GM23338 (cell line): ENCODE measurements at regions not wholly inside any gene's neighbourhood (a gene's known extent, or its start where the extent isn't known, plus 50 kb on each side); places are given as distances from the start of the nearest gene placed in this dataset.
A peak's percentile ranks its signal among the peaks of the same experiment; 100 is the strongest.

ENCODE experiments used
- ATAC-seq: fragments of 200-7000 bp; cut with Tn5 transposase; 3 replicates; pipeline ENCODE4 v1.9.1; 2020
- DNase-seq: peaks from one replicate; pipeline ENCODE4 v3.0.0-alpha.2; 2015; ENCODE audit warnings: low spot score
- H2AFZ ChIP-seq: fragments of 200-600 bp; sonication (generic); 2 replicates; pipeline ENCODE4 v1.8.0; 2016; ENCODE audit warnings: antibody characterized with exemption, mild to moderate bottlenecking, moderate library complexity
- H3F3A ChIP-seq: fragments of 200-600 bp; sonication (generic); replicated peaks from 2 replicates; pipeline ENCODE4 v1.8.0; 2017; ENCODE audit warnings: antibody characterized with exemption, mixed run types, low read depth
- H3K27ac ChIP-seq: fragments of 200-600 bp; sonication (generic); 2 replicates; pipeline ENCODE4 v1.6.1; 2016; ENCODE audit warnings: low read depth
- H3K27me3 ChIP-seq: fragments of 200-600 bp; sonication (generic); 2 replicates; pipeline ENCODE4 v1.8.0; 2016; ENCODE audit warnings: mild to moderate bottlenecking, mixed run types, moderate library complexity; ENCODE audit not compliant: insufficient read depth
- H3K36me3 ChIP-seq: fragments of 200-600 bp; sonication (generic); 2 replicates; pipeline ENCODE4 v1.8.0; 2016; ENCODE audit warnings: mild to moderate bottlenecking; ENCODE audit not compliant: insufficient read depth
- H3K4me1 ChIP-seq: fragments of 200-600 bp; sonication (generic); 2 replicates; pipeline ENCODE4 v1.8.0; 2016; ENCODE audit warnings: mild to moderate bottlenecking, moderate library complexity; ENCODE audit not compliant: insufficient read depth
- H3K4me2 ChIP-seq: fragments of 200-600 bp; sonication (generic); 2 replicates; pipeline ENCODE4 v1.7.1; 2017; ENCODE audit warnings: mixed run types
- H3K4me3 ChIP-seq: fragments of 200-600 bp; sonication (generic); 2 replicates; pipeline ENCODE4 v1.6.1; 2016; ENCODE audit warnings: mixed run types
- H3K79me2 ChIP-seq: fragments of 200-600 bp; sonication (generic); replicated peaks from 2 replicates; pipeline ENCODE4 v1.8.0; 2017; ENCODE audit warnings: mild to moderate bottlenecking; ENCODE audit not compliant: insufficient read depth
- H3K9me2 ChIP-seq: fragments of 200-600 bp; sonication (generic); 2 replicates; pipeline ENCODE4 v1.8.0; 2017; ENCODE audit not compliant: insufficient read depth
- H4K20me1 ChIP-seq: fragments of 200-600 bp; sonication (generic); replicated peaks from 2 replicates; pipeline ENCODE4 v1.8.0; 2017; ENCODE audit warnings: mild to moderate bottlenecking; ENCODE audit not compliant: insufficient read depth
- H3K27ac Mint-ChIP-seq: 2 replicates; pipeline ENCODE4 v1.8.0; 2020; ENCODE audit warnings: inconsistent platforms, mild to moderate bottlenecking, moderate library complexity, mixed read lengths
- H3K27me3 Mint-ChIP-seq: 3 replicates; pipeline ENCODE4 v1.8.0; 2022; ENCODE audit warnings: low read depth, mild to moderate bottlenecking, moderate library complexity, mixed read lengths, inconsistent platforms; ENCODE audit not compliant: insufficient read depth, poor library complexity
- H3K36me3 Mint-ChIP-seq: 3 replicates; pipeline ENCODE4 v1.8.0; 2021; ENCODE audit warnings: low read depth, mild to moderate bottlenecking, inconsistent platforms, moderate library complexity, mixed read lengths
- H3K4me1 Mint-ChIP-seq: 3 replicates; pipeline ENCODE4 v1.8.0; 2020; ENCODE audit warnings: mild to moderate bottlenecking, inconsistent platforms, mixed read lengths
- H3K4me3 Mint-ChIP-seq: 3 replicates; pipeline ENCODE4 v1.8.0; 2021; ENCODE audit warnings: moderate library complexity, mild to moderate bottlenecking, inconsistent platforms, mixed read lengths
- H3K9me3 Mint-ChIP-seq: 3 replicates; pipeline ENCODE4 v1.8.0; 2020; ENCODE audit warnings: moderate library complexity, mild to moderate bottlenecking, inconsistent platforms, mixed read lengths
- EZH2 ChIP-seq: fragments of 200-600 bp; sonication (generic); IDR thresholded peaks from one replicate; pipeline ENCODE4 v1.8.0; 2017; ENCODE audit warnings: antibody characterized with exemption, mild to moderate bottlenecking, low read depth; ENCODE audit not compliant: unreplicated experiment
- JUNB ChIP-seq: IDR thresholded peaks from one replicate; pipeline ENCODE4 v1.6.1; 2016; ENCODE audit warnings: antibody characterized with exemption; ENCODE audit not compliant: unreplicated experiment
- NANOG ChIP-seq: IDR thresholded peaks from 2 replicates; pipeline ENCODE4 v1.6.1; 2016; ENCODE audit warnings: antibody characterized with exemption, borderline replicate concordance
- POLR2AphosphoS5 ChIP-seq: IDR thresholded peaks from 2 replicates; pipeline ENCODE4 v1.6.1; 2016; ENCODE audit warnings: antibody characterized with exemption, low read depth
- ZNF114 ChIP-seq: fragments of 250-450 bp; sonication (Bioruptor Pico); IDR thresholded peaks from 2 replicates; pipeline ENCODE4 v1.5.0; 2020; ENCODE audit warnings: mild to moderate bottlenecking, moderate library complexity
- ZNF331 ChIP-seq: fragments of 250-450 bp; sonication (Bioruptor Pico); IDR thresholded peaks from 2 replicates; pipeline ENCODE4 v1.5.0; 2020; ENCODE audit warnings: low read depth, mild to moderate bottlenecking, moderate library complexity
- TF ChIP-seq, protein P1 (sequence below): IDR thresholded peaks from one replicate; pipeline ENCODE4 v1.6.1; 2018; ENCODE audit warnings: antibody characterized with exemption; ENCODE audit not compliant: unreplicated experiment
- TF ChIP-seq, protein P2 (sequence below), 2 experiments: fragments of 200-600 bp in 1 of 2; sonication (generic) in 1 of 2; conservative IDR thresholded peaks; 2 replicates each; pipeline versions ENCODE4 v1.5.1 to v1.6.1; 2016 to 2017; ENCODE audit warnings: antibody characterized with exemption in 2 of 2, low read depth in 2 of 2, mild to moderate bottlenecking in 2 of 2, moderate library complexity in 1 of 2
- TF ChIP-seq, protein P3 (sequence below): fragments of 250-450 bp; sonication (Bioruptor Pico); IDR thresholded peaks from 2 replicates; pipeline ENCODE4 v1.5.0; 2020; ENCODE audit warnings: mild to moderate bottlenecking, moderate library complexity
- TF ChIP-seq, protein P4 (sequence below): IDR thresholded peaks from 2 replicates; pipeline ENCODE4 v1.6.1; 2016; ENCODE audit warnings: antibody characterized with exemption

DNA sequence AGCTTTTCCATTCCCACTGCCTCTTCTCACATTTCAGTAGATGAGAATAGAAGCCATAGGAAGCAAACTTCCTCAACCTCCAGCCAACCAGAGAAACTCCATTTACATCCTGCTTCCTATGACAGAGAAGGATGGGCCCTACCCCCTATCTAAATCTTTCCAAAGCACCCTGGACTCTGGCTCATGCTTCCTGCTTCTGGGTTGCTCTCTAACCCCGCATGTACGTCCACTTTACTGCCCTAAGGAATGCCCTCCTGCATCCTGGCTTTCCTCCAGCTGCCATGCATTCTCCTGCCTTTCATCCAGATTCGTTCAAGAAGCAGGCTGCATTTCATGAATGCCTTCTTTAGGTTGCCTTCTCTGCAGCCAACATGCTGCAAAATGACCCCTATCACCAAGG, 91.9 kb downstream of the FAM217A start (continued):
- TF ChIP-seq, protein P1, sequence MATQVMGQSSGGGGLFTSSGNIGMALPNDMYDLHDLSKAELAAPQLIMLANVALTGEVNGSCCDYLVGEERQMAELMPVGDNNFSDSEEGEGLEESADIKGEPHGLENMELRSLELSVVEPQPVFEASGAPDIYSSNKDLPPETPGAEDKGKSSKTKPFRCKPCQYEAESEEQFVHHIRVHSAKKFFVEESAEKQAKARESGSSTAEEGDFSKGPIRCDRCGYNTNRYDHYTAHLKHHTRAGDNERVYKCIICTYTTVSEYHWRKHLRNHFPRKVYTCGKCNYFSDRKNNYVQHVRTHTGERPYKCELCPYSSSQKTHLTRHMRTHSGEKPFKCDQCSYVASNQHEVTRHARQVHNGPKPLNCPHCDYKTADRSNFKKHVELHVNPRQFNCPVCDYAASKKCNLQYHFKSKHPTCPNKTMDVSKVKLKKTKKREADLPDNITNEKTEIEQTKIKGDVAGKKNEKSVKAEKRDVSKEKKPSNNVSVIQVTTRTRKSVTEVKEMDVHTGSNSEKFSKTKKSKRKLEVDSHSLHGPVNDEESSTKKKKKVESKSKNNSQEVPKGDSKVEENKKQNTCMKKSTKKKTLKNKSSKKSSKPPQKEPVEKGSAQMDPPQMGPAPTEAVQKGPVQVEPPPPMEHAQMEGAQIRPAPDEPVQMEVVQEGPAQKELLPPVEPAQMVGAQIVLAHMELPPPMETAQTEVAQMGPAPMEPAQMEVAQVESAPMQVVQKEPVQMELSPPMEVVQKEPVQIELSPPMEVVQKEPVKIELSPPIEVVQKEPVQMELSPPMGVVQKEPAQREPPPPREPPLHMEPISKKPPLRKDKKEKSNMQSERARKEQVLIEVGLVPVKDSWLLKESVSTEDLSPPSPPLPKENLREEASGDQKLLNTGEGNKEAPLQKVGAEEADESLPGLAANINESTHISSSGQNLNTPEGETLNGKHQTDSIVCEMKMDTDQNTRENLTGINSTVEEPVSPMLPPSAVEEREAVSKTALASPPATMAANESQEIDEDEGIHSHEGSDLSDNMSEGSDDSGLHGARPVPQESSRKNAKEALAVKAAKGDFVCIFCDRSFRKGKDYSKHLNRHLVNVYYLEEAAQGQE: no peak
- TF ChIP-seq, protein P2, sequence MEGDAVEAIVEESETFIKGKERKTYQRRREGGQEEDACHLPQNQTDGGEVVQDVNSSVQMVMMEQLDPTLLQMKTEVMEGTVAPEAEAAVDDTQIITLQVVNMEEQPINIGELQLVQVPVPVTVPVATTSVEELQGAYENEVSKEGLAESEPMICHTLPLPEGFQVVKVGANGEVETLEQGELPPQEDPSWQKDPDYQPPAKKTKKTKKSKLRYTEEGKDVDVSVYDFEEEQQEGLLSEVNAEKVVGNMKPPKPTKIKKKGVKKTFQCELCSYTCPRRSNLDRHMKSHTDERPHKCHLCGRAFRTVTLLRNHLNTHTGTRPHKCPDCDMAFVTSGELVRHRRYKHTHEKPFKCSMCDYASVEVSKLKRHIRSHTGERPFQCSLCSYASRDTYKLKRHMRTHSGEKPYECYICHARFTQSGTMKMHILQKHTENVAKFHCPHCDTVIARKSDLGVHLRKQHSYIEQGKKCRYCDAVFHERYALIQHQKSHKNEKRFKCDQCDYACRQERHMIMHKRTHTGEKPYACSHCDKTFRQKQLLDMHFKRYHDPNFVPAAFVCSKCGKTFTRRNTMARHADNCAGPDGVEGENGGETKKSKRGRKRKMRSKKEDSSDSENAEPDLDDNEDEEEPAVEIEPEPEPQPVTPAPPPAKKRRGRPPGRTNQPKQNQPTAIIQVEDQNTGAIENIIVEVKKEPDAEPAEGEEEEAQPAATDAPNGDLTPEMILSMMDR (conservative IDR thresholded peaks at IDR 0.05; ENCODE audit: low read depth in 2 of 2): no peak
- no peak for TF ChIP-seq ZNF114 (CRISPR knock-in tag)

DNA sequence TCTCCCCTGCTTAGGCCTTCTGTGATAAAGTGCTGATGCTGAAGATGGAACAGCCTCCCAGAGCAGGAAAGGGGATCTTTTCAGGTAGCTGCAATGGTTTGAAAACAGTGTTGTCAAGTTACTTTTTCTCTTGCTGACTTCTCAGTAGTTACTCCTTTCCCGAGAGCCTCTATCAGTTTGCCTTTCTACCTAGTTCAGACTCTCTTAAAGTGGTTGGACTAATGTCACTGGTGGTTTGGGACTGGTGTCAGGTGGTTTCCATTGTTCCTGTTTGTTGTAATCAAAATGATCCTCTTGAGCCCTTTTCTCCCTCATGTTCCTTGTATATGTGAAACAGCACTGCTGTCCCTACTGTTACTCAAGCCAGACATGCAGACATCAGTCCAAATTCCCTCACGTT, 91.4 kb downstream of the FAM217A start:
- H3K9me3 Mint-ChIP-seq: no peaks in the 10 kb centered on the region; the same call in 2 of the 3 replicates
- no peak for TF ChIP-seq NANOG
- TF ChIP-seq ZNF114 (CRISPR knock-in tag): no peak
- TF ChIP-seq, protein P3, sequence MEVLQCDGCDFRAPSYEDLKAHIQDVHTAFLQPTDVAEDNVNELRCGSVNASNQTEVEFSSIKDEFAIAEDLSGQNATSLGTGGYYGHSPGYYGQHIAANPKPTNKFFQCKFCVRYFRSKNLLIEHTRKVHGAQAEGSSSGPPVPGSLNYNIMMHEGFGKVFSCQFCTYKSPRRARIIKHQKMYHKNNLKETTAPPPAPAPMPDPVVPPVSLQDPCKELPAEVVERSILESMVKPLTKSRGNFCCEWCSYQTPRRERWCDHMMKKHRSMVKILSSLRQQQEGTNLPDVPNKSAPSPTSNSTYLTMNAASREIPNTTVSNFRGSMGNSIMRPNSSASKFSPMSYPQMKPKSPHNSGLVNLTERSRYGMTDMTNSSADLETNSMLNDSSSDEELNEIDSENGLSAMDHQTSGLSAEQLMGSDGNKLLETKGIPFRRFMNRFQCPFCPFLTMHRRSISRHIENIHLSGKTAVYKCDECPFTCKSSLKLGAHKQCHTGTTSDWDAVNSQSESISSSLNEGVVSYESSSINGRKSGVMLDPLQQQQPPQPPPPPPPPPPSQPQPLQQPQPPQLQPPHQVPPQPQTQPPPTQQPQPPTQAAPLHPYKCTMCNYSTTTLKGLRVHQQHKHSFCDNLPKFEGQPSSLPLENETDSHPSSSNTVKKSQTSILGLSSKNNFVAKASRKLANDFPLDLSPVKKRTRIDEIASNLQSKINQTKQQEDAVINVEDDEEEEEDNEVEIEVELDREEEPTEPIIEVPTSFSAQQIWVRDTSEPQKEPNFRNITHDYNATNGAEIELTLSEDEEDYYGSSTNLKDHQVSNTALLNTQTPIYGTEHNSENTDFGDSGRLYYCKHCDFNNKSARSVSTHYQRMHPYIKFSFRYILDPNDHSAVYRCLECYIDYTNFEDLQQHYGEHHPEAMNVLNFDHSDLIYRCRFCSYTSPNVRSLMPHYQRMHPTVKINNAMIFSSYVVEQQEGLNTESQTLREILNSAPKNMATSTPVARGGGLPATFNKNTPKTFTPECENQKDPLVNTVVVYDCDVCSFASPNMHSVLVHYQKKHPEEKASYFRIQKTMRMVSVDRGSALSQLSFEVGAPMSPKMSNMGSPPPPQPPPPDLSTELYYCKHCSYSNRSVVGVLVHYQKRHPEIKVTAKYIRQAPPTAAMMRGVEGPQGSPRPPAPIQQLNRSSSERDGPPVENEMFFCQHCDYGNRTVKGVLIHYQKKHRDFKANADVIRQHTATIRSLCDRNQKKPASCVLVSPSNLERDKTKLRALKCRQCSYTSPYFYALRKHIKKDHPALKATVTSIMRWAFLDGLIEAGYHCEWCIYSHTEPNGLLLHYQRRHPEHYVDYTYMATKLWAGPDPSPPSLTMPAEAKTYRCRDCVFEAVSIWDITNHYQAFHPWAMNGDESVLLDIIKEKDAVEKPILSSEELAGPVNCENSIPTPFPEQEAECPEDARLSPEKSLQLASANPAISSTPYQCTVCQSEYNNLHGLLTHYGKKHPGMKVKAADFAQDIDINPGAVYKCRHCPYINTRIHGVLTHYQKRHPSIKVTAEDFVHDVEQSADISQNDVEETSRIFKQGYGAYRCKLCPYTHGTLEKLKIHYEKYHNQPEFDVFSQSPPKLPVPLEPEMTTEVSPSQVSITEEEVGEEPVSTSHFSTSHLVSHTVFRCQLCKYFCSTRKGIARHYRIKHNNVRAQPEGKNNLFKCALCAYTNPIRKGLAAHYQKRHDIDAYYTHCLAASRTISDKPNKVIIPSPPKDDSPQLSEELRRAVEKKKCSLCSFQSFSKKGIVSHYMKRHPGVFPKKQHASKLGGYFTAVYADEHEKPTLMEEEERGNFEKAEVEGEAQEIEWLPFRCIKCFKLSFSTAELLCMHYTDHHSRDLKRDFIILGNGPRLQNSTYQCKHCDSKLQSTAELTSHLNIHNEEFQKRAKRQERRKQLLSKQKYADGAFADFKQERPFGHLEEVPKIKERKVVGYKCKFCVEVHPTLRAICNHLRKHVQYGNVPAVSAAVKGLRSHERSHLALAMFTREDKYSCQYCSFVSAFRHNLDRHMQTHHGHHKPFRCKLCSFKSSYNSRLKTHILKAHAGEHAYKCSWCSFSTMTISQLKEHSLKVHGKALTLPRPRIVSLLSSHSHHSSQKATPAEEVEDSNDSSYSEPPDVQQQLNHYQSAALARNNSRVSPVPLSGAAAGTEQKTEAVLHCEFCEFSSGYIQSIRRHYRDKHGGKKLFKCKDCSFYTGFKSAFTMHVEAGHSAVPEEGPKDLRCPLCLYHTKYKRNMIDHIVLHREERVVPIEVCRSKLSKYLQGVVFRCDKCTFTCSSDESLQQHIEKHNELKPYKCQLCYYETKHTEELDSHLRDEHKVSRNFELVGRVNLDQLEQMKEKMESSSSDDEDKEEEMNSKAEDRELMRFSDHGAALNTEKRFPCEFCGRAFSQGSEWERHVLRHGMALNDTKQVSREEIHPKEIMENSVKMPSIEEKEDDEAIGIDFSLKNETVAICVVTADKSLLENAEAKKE (CRISPR knock-in tag): no peak
- TF ChIP-seq, protein P4, sequence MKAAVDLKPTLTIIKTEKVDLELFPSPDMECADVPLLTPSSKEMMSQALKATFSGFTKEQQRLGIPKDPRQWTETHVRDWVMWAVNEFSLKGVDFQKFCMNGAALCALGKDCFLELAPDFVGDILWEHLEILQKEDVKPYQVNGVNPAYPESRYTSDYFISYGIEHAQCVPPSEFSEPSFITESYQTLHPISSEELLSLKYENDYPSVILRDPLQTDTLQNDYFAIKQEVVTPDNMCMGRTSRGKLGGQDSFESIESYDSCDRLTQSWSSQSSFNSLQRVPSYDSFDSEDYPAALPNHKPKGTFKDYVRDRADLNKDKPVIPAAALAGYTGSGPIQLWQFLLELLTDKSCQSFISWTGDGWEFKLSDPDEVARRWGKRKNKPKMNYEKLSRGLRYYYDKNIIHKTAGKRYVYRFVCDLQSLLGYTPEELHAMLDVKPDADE: no peak
- TF ChIP-seq, protein P2 (conservative IDR thresholded peaks at IDR 0.05; ENCODE audit: low read depth in 2 of 2): no peak
- no peak for TF ChIP-seq POLR2AphosphoS5
- no peak for TF ChIP-seq EZH2
- TF ChIP-seq JUNB: no peak
- no peak for TF ChIP-seq ZNF331 (CRISPR knock-in tag)

More for the DNA sequence above, 91.4 kb downstream of the FAM217A start:
- no peaks in the 10 kb centered on the region for H3K9me2 ChIP-seq
- H3K4me2 ChIP-seq: peak overlapping the region; percentile 64
- H4K20me1 ChIP-seq: no peaks in the 10 kb centered on the region
- no peaks in the 10 kb centered on the region for H3K36me3 ChIP-seq
- Mint-ChIP-seq H3K27ac (peak overlapping the region; percentile 13; the same call in 1 of the 2 replicates), H3K4me1 (peaks cover 42% of the 10 kb centered on the region), H3K27me3 (peaks cover 4% of the 10 kb centered on the region), H3K4me3 (no peak overlapping the region), H3K36me3 (peaks cover 9% of the 10 kb centered on the region; the same call in 2 of the 3 replicates)
- H3K4me1 ChIP-seq: peaks cover 42% of the 10 kb centered on the region
- H3K27me3 ChIP-seq: no peaks in the 10 kb centered on the region
- no peaks in the 10 kb centered on the region for H3F3A ChIP-seq
- DNase-seq (no peak), ATAC-seq (no peak)
- H2AFZ ChIP-seq: no peak overlapping the region
- no peak overlapping the region for H3K4me3 ChIP-seq
- no peaks in the 10 kb centered on the region for H3K79me2 ChIP-seq
- peak overlapping the region; percentile 12 for H3K27ac ChIP-seq
